HG03460 (cell line): ENCODE measurements at regions not wholly inside any gene's neighbourhood (a gene's known extent, or its start where the extent isn't known, plus 50 kb on each side); places are given as distances from the start of the nearest gene placed in this dataset.

Source experiments
- ATAC-seq: cut with Tn5 transposase; IDR thresholded peaks from one replicate; pipeline ENCODE4 v1.9.1; 2021; ENCODE audit not compliant: unreplicated experiment

- no peak for ATAC-seq
Measured at GRCh38 chr9:28781481-28781880, 1208.2 kb upstream of the C9orf72 start.

GRCh38 chr9:28782630-28783029 is 1209.3 kb upstream of the C9orf72 start:
- ATAC-seq = no peak

- ATAC-seq = no peak
Measured at GRCh38 chr9:28792716-28793115, 1219.4 kb upstream of the C9orf72 start.

GRCh38 chr9:28799876-28800275 is 1226.6 kb upstream of the C9orf72 start:
- ATAC-seq = no peak

- no peak for ATAC-seq
Measured at GRCh38 chr9:28801144-28801799, 1228.0 kb upstream of the C9orf72 start.

- ATAC-seq = no peak
Measured at GRCh38 chr9:28805197-28805596, 1231.9 kb upstream of the C9orf72 start.

- no peak for ATAC-seq
Measured at GRCh38 chr9:28808042-28808441, 1234.8 kb upstream of the C9orf72 start.

GRCh38 chr9:28810388-28811075 is 1237.3 kb upstream of the C9orf72 start:
- no peak for ATAC-seq

- ATAC-seq = no peak
Measured at GRCh38 chr9:28820741-28821140, 1247.5 kb upstream of the C9orf72 start.

- ATAC-seq = no peak
Measured at GRCh38 chr9:28821240-28821639, 1248.0 kb upstream of the C9orf72 start.

GRCh38 chr9:28824432-28824963 is 1251.2 kb upstream of the C9orf72 start:
- no peak for ATAC-seq

GRCh38 chr9:28832168-28832770 is 1259.0 kb upstream of the C9orf72 start:
- no peak for ATAC-seq

GRCh38 chr9:28834156-28834555 is 1260.9 kb upstream of the C9orf72 start:
- no peak for ATAC-seq

- ATAC-seq = no peak
Measured at GRCh38 chr9:28839778-28840430, 1266.6 kb upstream of the C9orf72 start.

GRCh38 chr9:28841775-28842174 is 1268.5 kb upstream of the C9orf72 start:
- ATAC-seq = no peak

GRCh38 chr9:28847331-28847730 is 1274.0 kb upstream of the C9orf72 start:
- no peak for ATAC-seq

- ATAC-seq = no peak
Measured at GRCh38 chr9:28848671-28849070, 1275.4 kb upstream of the C9orf72 start.

GRCh38 chr9:28853477-28853876 is 1280.2 kb upstream of the C9orf72 start:
- ATAC-seq = no peak

- ATAC-seq = no peak
Measured at GRCh38 chr9:28866951-28867350, 1293.7 kb upstream of the C9orf72 start.

GRCh38 chr9:28868228-28868990 is 1295.1 kb upstream of the C9orf72 start:
- no peak for ATAC-seq

GRCh38 chr9:28882529-28882928 is 1309.2 kb upstream of the C9orf72 start:
- no peak for ATAC-seq
